Loucy (cell line): ENCODE measurements at regions not wholly inside any gene's neighbourhood (a gene's known extent, or its start where the extent isn't known, plus 50 kb on each side); places are given as distances from the start of the nearest gene placed in this dataset.
"Not testable (repeated sequence)": the region's sequence is repeated elsewhere in the genome, so short reads cannot be mapped to it uniquely, and the experiment has no call there.

Experiments used
- EZH2phosphoT487 ChIP-seq: fragments of 200-600 bp; IDR thresholded peaks from 2 replicates; pipeline ENCODE4 v1.6.1; 2018; ENCODE audit warnings: antibody characterized with exemption, mild to moderate bottlenecking, moderate library complexity, borderline replicate concordance
- TF ChIP-seq, protein P1 (sequence below): fragments of 200-600 bp; sonication (generic); conservative IDR thresholded peaks from 2 replicates; pipeline ENCODE4 v1.5.1; 2014; ENCODE audit warnings: mild to moderate bottlenecking, antibody characterized with exemption, low read length

DNA sequence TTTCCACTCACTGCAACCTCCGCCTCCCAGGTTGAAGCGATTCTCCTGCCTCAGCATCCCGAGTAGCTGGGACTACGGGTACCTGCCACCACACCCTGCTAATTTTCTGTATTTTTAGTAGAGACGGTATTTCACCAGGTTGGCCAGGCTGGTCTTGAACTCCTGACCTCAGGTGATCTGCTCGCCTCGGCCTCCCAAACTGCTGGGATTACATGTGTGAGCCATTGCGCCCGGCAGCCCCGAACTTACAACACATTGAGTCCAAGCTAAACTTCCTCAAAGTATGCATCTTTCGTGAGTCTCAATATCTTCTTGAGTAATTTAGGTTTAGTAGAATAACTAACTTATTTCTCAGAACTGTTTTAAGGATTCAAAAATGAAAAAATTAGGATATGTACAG is 447.2 kb downstream of the EPHA5 start:
- TF ChIP-seq, protein P1, sequence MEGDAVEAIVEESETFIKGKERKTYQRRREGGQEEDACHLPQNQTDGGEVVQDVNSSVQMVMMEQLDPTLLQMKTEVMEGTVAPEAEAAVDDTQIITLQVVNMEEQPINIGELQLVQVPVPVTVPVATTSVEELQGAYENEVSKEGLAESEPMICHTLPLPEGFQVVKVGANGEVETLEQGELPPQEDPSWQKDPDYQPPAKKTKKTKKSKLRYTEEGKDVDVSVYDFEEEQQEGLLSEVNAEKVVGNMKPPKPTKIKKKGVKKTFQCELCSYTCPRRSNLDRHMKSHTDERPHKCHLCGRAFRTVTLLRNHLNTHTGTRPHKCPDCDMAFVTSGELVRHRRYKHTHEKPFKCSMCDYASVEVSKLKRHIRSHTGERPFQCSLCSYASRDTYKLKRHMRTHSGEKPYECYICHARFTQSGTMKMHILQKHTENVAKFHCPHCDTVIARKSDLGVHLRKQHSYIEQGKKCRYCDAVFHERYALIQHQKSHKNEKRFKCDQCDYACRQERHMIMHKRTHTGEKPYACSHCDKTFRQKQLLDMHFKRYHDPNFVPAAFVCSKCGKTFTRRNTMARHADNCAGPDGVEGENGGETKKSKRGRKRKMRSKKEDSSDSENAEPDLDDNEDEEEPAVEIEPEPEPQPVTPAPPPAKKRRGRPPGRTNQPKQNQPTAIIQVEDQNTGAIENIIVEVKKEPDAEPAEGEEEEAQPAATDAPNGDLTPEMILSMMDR = not testable (repeated sequence)
- TF ChIP-seq EZH2phosphoT487 = not testable (repeated sequence)
